Adrenal gland (tissue), 9 donors: ENCODE measurements at regions not wholly inside any gene's neighbourhood (a gene's known extent, or its start where the extent isn't known, plus 50 kb on each side); places are given as distances from the start of the nearest gene placed in this dataset.

Source experiments
- DNase-seq, 7 donors: peaks; one replicate each; pipeline ENCODE4 v3.0.0-alpha.2; 2019 to 2020
- H3K27ac ChIP-seq, 5 donors: fragments of 200-600 bp; sonication (generic) in 4 of 5; 1 replicate in 3 of 5; 2 replicates in 2 of 5; pipeline versions ENCODE4 v1.5.1 to v1.8.0; 2016 to 2020; ENCODE audit warnings: mild to moderate bottlenecking in 1 of 5
- H3K27me3 ChIP-seq: fragments of 200-600 bp; 2 replicates; pipeline ENCODE4 v1.8.0; 2021
- H3K36me3 ChIP-seq, 2 donors: fragments of 200-600 bp; replicated peaks in 1 of 2; 1 replicate in 1 of 2; 2 replicates in 1 of 2; pipeline versions ENCODE4 v1.5.1 to v1.8.0; 2018 to 2022
- H3K4me1 ChIP-seq, 2 donors: fragments of 200-600 bp; replicated peaks in 1 of 2; 1 replicate in 1 of 2; 2 replicates in 1 of 2; pipeline versions ENCODE4 v1.5.1 to v1.8.0; 2018 to 2021
- H3K4me3 ChIP-seq, 4 donors: fragments of 200-600 bp; sonication (generic) in 3 of 4; one replicate each; pipeline ENCODE4 v1.5.1; 2016 to 2018
- H3K9me3 ChIP-seq, 3 donors: fragments of 200-600 bp; sonication (generic) in 1 of 3; replicated peaks in 1 of 3; 1 replicate in 2 of 3; 2 replicates in 1 of 3; pipeline versions ENCODE4 v1.5.1 to v1.8.0; 2016 to 2021
- POLR2A ChIP-seq, 2 donors: fragments of 450-650 bp; IDR thresholded peaks; one replicate each; pipeline ENCODE4 v1.6.1; 2017; ENCODE audit warnings: antibody characterized with exemption in 2 of 2, mild to moderate bottlenecking in 2 of 2, moderate library complexity in 1 of 2
- WGBS, 4 donors: extraction: QIAGEN DNeasy Blood & Tissue Kit in 2 of 4; methylation state at CpG; one replicate each; pipeline versions ENCODE4 v1.1.5 to v1.1.7; 2013 to 2017; 5-methylcytosine and 5-hydroxymethylcytosine counted together
- intact Hi-C, 2 donors: fragments of 100-400 bp; cut with DNase I; formaldehyde crosslinking; loops; one replicate each; pipeline versions ENCODE4 v1.14.1 to v1.15.0; 2022 to 2023
- TF ChIP-seq, protein P1 (sequence below), 6 experiments: fragments of 450-650 bp in 4 of 6; fragments of 200-600 bp in 2 of 6; sonication (generic) in 1 of 6; IDR thresholded peaks; 1 replicate in 5 of 6; 2 replicates in 1 of 6; pipeline versions ENCODE4 v1.5.1 to v1.8.0; 2016 to 2021; ENCODE audit warnings: antibody characterized with exemption in 6 of 6, mild to moderate bottlenecking in 2 of 6, moderate library complexity in 1 of 6
- donor health status: healthy with polysubstance abuse.
- donor health status: Bipolar disorder and iron deficiency.
- donor health status: DM: yes; HTN: yes; CAD: no.
- donor health status: DM: no; HTN: no; CAD: no.
- donor health status: DM: no; HTN: no; CAD: no.

GRCh38 chr18:2368102-2368501, 203.2 kb downstream of the METTL4 start:
- H3K9me3 ChIP-seq = no peaks in the 10 kb centered on the region
- H3K36me3 ChIP-seq = no peaks in the 10 kb centered on the region
- no peaks in the 10 kb centered on the region for H3K4me1 ChIP-seq
- no peak overlapping the region for H3K27ac ChIP-seq
- no peaks in the 10 kb centered on the region for H3K27me3 ChIP-seq
- WGBS, 4 donors = 65 to 81% (median 75%) methylated on average over 3 of the region's 3 CpGs
- TF ChIP-seq, protein P1, sequence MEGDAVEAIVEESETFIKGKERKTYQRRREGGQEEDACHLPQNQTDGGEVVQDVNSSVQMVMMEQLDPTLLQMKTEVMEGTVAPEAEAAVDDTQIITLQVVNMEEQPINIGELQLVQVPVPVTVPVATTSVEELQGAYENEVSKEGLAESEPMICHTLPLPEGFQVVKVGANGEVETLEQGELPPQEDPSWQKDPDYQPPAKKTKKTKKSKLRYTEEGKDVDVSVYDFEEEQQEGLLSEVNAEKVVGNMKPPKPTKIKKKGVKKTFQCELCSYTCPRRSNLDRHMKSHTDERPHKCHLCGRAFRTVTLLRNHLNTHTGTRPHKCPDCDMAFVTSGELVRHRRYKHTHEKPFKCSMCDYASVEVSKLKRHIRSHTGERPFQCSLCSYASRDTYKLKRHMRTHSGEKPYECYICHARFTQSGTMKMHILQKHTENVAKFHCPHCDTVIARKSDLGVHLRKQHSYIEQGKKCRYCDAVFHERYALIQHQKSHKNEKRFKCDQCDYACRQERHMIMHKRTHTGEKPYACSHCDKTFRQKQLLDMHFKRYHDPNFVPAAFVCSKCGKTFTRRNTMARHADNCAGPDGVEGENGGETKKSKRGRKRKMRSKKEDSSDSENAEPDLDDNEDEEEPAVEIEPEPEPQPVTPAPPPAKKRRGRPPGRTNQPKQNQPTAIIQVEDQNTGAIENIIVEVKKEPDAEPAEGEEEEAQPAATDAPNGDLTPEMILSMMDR (IDR thresholded peaks at IDR 0.05) = no peak
- no peak for TF ChIP-seq POLR2A (IDR thresholded peaks at IDR 0.05)
- DNase-seq = no peak
- no peak overlapping the region for H3K4me3 ChIP-seq
- intact Hi-C loops = no loop called here

GRCh38 chr18:2376707-2377106, 194.6 kb downstream of the METTL4 start:
- no peaks in the 10 kb centered on the region for H3K36me3 ChIP-seq
- no peaks in the 10 kb centered on the region for H3K4me1 ChIP-seq
- H3K27me3 ChIP-seq = no peaks in the 10 kb centered on the region
- intact Hi-C loops = no loop called here
- TF ChIP-seq, protein P1 (IDR thresholded peaks at IDR 0.05) = no peak
- no peak for TF ChIP-seq POLR2A (IDR thresholded peaks at IDR 0.05)
- 67 to 77% (median 71%) methylated on average over 2 of the region's 2 CpGs for WGBS, 4 donors
- H3K4me3 ChIP-seq = no peak overlapping the region
- no peak for DNase-seq
- H3K9me3 ChIP-seq = no peaks in the 10 kb centered on the region
- H3K27ac ChIP-seq = no peak overlapping the region

- H3K27ac ChIP-seq = no peak overlapping the region
- WGBS, 4 donors = 59 to 84% (median 72%) methylated on average over 2 of the region's 2 CpGs
Measured at GRCh38 chr18:2380101-2380500, 191.2 kb downstream of the METTL4 start.

GRCh38 chr18:2381539-2381938, 189.8 kb downstream of the METTL4 start:
- H3K4me1 ChIP-seq = no peaks in the 10 kb centered on the region
- no peaks in the 10 kb centered on the region for H3K36me3 ChIP-seq
- H3K9me3 ChIP-seq = no peaks in the 10 kb centered on the region
- no peak for DNase-seq
- no peak for TF ChIP-seq POLR2A (IDR thresholded peaks at IDR 0.05)
- TF ChIP-seq, protein P1 (IDR thresholded peaks at IDR 0.05) = no peak
- H3K4me3 ChIP-seq = no peak overlapping the region
- no peak overlapping the region for H3K27ac ChIP-seq
- no peaks in the 10 kb centered on the region for H3K27me3 ChIP-seq
- intact Hi-C loops = no loop called here
- WGBS, 4 donors = 77 to 82% (median 79%) methylated on average over 2 of the region's 2 CpGs

More at GRCh38 chr18:2380101-2380500, 191.2 kb downstream of the METTL4 start:
- no peaks in the 10 kb centered on the region for H3K27me3 ChIP-seq
- no peaks in the 10 kb centered on the region for H3K9me3 ChIP-seq
- no peak for TF ChIP-seq POLR2A (IDR thresholded peaks at IDR 0.05)
- TF ChIP-seq, protein P1 (IDR thresholded peaks at IDR 0.05) = no peak
- H3K4me3 ChIP-seq = no peak overlapping the region
- no peak for DNase-seq
- H3K4me1 ChIP-seq = no peaks in the 10 kb centered on the region
- H3K36me3 ChIP-seq = no peaks in the 10 kb centered on the region
- intact Hi-C loops = no loop called here
